ENCODE measurements at regions not wholly inside any gene's neighbourhood (a gene's known extent, or its start where the extent isn't known, plus 50 kb on each side); places are given as distances from the start of the nearest gene placed in this dataset.

DNA sequence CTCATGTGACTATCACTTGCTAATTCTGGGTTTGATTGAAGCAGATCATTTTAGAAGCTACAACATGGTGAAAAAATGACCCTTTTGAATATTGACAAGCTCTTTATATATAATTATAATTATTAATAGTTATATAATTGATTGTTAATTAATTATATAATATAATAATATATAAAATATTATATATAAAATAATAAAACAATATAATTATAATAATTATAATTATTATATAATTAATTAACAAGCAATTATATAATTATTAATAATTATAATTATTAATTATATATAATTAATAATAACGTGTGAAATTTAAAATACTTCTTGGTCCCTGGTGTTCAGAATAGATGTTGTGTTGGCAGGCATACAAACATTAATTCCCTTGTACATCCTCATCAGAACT lies 404.1 kb upstream of the CDH19 start:
- H3K4me1 ChIP-seq: no peaks in the 10 kb centered on the region
- TF ChIP-seq, protein P1, sequence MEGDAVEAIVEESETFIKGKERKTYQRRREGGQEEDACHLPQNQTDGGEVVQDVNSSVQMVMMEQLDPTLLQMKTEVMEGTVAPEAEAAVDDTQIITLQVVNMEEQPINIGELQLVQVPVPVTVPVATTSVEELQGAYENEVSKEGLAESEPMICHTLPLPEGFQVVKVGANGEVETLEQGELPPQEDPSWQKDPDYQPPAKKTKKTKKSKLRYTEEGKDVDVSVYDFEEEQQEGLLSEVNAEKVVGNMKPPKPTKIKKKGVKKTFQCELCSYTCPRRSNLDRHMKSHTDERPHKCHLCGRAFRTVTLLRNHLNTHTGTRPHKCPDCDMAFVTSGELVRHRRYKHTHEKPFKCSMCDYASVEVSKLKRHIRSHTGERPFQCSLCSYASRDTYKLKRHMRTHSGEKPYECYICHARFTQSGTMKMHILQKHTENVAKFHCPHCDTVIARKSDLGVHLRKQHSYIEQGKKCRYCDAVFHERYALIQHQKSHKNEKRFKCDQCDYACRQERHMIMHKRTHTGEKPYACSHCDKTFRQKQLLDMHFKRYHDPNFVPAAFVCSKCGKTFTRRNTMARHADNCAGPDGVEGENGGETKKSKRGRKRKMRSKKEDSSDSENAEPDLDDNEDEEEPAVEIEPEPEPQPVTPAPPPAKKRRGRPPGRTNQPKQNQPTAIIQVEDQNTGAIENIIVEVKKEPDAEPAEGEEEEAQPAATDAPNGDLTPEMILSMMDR (IDR thresholded peaks at IDR 0.05): no peak
- no peak overlapping the region for H3K27ac ChIP-seq
- intact Hi-C loops (cut with DNase I): no loop called here
- H3K9me3 ChIP-seq: no peaks in the 10 kb centered on the region
- no peak for ATAC-seq
- no peak for DNase-seq
- H3K36me3 ChIP-seq: no peaks in the 10 kb centered on the region
- H3K27me3 ChIP-seq: no peaks in the 10 kb centered on the region
- no peak overlapping the region for H3K4me3 ChIP-seq

DNA sequence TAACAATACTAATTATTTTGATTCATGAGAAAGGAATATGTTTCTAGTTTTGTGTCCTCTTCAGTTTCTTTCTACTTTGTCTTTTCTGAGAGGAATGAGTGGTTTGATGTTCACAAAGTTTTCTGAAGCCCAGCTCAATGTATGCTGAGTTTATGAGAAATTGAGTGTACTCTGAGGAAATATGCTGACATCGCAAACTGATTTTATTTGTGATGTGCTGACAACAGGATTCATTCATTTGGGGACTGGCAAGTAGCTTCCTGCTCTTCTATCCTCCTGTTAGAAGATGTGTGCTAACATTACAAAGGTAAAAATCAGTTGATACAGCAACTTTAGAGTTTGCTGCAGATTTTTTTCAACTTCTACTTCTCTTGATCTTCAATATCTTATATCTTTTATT lies 403.2 kb upstream of the CDH19 start:
- Histone ChIP-seq H3K36me3 (no peaks in the 10 kb centered on the region), H3K4me1 (no peaks in the 10 kb centered on the region), H3K4me3 (no peak overlapping the region), H3K9me3 (no peaks in the 10 kb centered on the region), H3K27me3 (no peaks in the 10 kb centered on the region), H3K27ac (no peak overlapping the region)
- intact Hi-C loops (cut with DNase I): no loop called here
- TF ChIP-seq, protein P1 (IDR thresholded peaks at IDR 0.05): no peak
- DNase-seq: no peak
- ATAC-seq: no peak

DNA sequence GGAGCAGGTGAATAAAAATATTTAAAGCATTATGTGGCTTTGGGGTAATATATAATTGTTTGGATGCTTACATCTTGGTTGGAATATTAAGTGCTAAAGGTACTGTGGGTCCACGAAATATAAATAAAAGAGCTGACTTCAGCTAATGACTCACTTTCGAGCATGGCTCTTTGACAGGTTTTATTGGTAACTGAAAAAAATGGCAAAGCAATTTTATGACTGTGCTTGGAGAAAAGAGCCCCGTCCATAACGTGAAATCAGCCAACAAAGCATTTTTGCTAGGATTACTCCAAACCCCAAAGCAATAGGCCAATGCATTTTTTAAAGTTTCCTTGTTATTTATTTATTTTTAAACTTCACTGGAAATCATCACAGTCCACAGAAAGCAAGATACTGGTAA lies 397.2 kb upstream of the CDH19 start:
- Histone ChIP-seq H3K9me3 (no peaks in the 10 kb centered on the region), H3K27ac (no peak overlapping the region), H3K4me3 (no peak overlapping the region), H3K4me1 (no peaks in the 10 kb centered on the region), H3K36me3 (no peaks in the 10 kb centered on the region), H3K27me3 (no peaks in the 10 kb centered on the region)
- intact Hi-C loops (cut with DNase I): no loop called here
- TF ChIP-seq, protein P1 (IDR thresholded peaks at IDR 0.05): no peak
- no peak for DNase-seq
- ATAC-seq: no peak

DNA sequence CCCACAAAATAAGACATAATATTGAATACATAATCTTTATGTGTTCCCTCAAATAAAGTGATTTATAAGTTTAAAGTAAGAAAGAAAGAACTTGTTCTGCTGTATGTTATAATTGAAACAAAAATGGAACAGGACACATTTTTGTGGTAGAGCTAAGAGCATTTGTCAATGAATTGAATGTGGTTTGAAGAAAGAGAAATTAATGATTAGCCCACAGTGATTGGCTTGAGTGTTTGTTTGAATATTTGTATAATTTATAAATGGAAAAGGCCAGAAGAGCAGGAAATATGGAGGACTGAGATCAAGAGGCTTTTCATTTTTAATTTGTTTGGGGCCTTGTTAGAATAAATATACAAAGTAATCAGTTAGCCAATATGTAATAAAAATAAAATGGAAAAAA lies 395.1 kb upstream of the CDH19 start:
- H3K36me3 ChIP-seq: no peaks in the 10 kb centered on the region
- no peak overlapping the region for H3K4me3 ChIP-seq
- no peak for ATAC-seq

DNA sequence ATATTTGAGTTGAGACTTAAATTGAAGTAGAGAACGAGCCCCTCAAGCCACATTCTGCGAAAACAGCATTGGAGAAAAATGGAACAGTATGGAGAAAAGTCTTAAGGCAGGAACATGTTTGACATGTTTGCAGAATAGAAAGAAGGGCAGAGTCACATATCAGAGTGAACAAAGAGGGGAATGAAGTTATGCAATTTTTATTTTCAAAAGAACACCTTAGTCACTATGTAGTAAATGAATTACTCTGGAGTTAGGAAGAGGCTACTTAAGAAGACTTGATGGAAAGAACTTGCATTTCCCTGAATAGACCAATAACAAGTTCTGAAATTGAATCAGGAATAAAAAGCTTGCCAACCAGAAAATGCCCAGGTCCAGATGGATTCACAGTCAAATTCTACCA lies 391.4 kb upstream of the CDH19 start:
- DNase-seq (no peak), ATAC-seq (peak; percentile 30)
- Histone ChIP-seq H3K27me3 (no peaks in the 10 kb centered on the region), H3K27ac (no peak overlapping the region), H3K36me3 (no peaks in the 10 kb centered on the region), H3K4me3 (no peak overlapping the region), H3K9me3 (no peaks in the 10 kb centered on the region), H3K4me1 (no peaks in the 10 kb centered on the region)
- TF ChIP-seq, protein P1 (IDR thresholded peaks at IDR 0.05): no peak
- intact Hi-C loops (cut with DNase I): no loop called here

More for the DNA sequence above, 395.1 kb upstream of the CDH19 start:
- DNase-seq: no peak
- Histone ChIP-seq H3K4me1 (no peaks in the 10 kb centered on the region), H3K27me3 (no peaks in the 10 kb centered on the region), H3K27ac (no peak overlapping the region), H3K9me3 (no peaks in the 10 kb centered on the region)
- TF ChIP-seq, protein P1 (IDR thresholded peaks at IDR 0.05): no peak
- intact Hi-C loops (cut with DNase I): no loop called here

DNA sequence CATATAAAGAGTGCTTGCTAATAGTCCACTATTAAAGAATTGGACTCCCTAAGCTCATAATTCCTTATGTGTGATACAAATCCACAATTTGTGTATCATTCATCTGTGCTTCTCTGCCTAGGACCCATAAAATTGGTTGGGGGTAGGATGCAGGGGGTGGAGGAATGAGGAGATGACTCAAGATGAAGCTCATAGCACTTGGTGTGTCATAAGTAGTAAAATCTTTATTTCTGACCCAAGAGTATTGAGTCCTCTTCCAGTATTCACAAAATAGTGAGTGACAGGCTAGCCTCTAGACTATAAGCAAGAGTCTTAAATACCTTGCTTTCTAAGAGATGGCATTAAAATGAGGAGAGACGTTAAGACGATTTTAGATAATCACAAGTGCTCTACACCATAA lies 390.9 kb upstream of the CDH19 start:
- intact Hi-C loops (cut with DNase I): no loop called here
- Histone ChIP-seq H3K9me3 (no peaks in the 10 kb centered on the region), H3K27ac (no peak overlapping the region), H3K4me3 (no peak overlapping the region), H3K27me3 (no peaks in the 10 kb centered on the region), H3K36me3 (no peaks in the 10 kb centered on the region), H3K4me1 (no peaks in the 10 kb centered on the region)
- ATAC-seq (no peak), DNase-seq (no peak)
- TF ChIP-seq, protein P1 (IDR thresholded peaks at IDR 0.05): no peak

Measured in upper lobe of right lung (tissue), 1 donor.